LNCAP (cell line): ENCODE measurements at regions not wholly inside any gene's neighbourhood (a gene's known extent, or its start where the extent isn't known, plus 50 kb on each side); places are given as distances from the start of the nearest gene placed in this dataset.

Experiments used
- CTCF ChIP-seq: fragments of 450-650 bp; IDR thresholded peaks from 2 replicates; pipeline ENCODE4 v1.5.1; 2017; ENCODE audit warnings: mild to moderate bottlenecking

- TF ChIP-seq CTCF, result no peak
Measured at GRCh38 chr16:75854152-75854551, 127.9 kb upstream of the CPHXL start.

- no peak for TF ChIP-seq CTCF
Measured at GRCh38 chr16:75860326-75861053, 134.2 kb upstream of the CPHXL start.

GRCh38 chr16:75861311-75862097, 135.2 kb upstream of the CPHXL start:
- no peak for TF ChIP-seq CTCF

- no peak for TF ChIP-seq CTCF
Measured at GRCh38 chr16:75862098-75862386, 135.8 kb upstream of the CPHXL start.

GRCh38 chr16:75864243-75864642, 138.0 kb upstream of the CPHXL start:
- TF ChIP-seq CTCF, result no peak

- TF ChIP-seq CTCF, result no peak
Measured at GRCh38 chr16:75865736-75866135, 139.4 kb upstream of the CPHXL start.

GRCh38 chr16:75868636-75869632, 142.6 kb upstream of the CPHXL start:
- no peak for TF ChIP-seq CTCF
